Prostate gland (tissue), 2 donors: ENCODE measurements at regions not wholly inside any gene's neighbourhood (a gene's known extent, or its start where the extent isn't known, plus 50 kb on each side); places are given as distances from the start of the nearest gene placed in this dataset.

Experiments used
- DNase-seq: peaks from one replicate; pipeline ENCODE4 v3.0.0-alpha.2; 2019; ENCODE audit warnings: low spot score
- H3K27ac ChIP-seq, 2 donors: fragments of 200-600 bp; sonication (generic); 2 replicates each; pipeline ENCODE4 v1.5.1; 2017 to 2019
- H3K27me3 ChIP-seq: fragments of 200-600 bp; sonication (generic); replicated peaks from 2 replicates; pipeline ENCODE4 v1.5.1; 2019; ENCODE audit not compliant: insufficient read depth
- H3K36me3 ChIP-seq, 2 donors: fragments of 200-600 bp; sonication (generic); 1 replicate in 1 of 2; 2 replicates in 1 of 2; pipeline versions ENCODE4 v1.5.1 to v1.8.1; 2017 to 2019
- H3K4me1 ChIP-seq: fragments of 200-600 bp; sonication (generic); replicated peaks from 2 replicates; pipeline ENCODE4 v1.5.1; 2019
- H3K4me3 ChIP-seq, 2 donors: fragments of 200-600 bp; sonication (generic); 2 replicates each; pipeline ENCODE4 v1.5.1; 2017 to 2019
- H3K9me3 ChIP-seq: fragments of 200-600 bp; sonication (generic); 2 replicates; pipeline ENCODE4 v1.5.1; 2017
- CTCF ChIP-seq, 4 experiments: fragments of 200-600 bp in 2 of 4; fragments of 450-650 bp in 2 of 4; sonication (generic) in 2 of 4; IDR thresholded peaks; 1 replicate in 3 of 4; 2 replicates in 1 of 4; pipeline ENCODE4 v1.5.1; 2016 to 2019; ENCODE audit warnings: antibody characterized with exemption in 4 of 4, mild to moderate bottlenecking in 2 of 4, moderate library complexity in 2 of 4
- POLR2A ChIP-seq: fragments of 450-650 bp; IDR thresholded peaks from one replicate; pipeline ENCODE4 v1.6.1; 2016; ENCODE audit warnings: antibody characterized with exemption, mild to moderate bottlenecking
- POLR2AphosphoS5 ChIP-seq: sonication (generic); formaldehyde crosslinking; IDR thresholded peaks from one replicate; pipeline ENCODE4 v1.6.1; 2017; ENCODE audit warnings: antibody characterized with exemption
- WGBS: methylation state at CpG from one replicate; pipeline ENCODE4 v1.1.5; 2018; 5-methylcytosine and 5-hydroxymethylcytosine counted together
- intact Hi-C: fragments of 100-400 bp; cut with DNase I; formaldehyde crosslinking; loops from one replicate; pipeline ENCODE4 v1.14.2; 2022

- Histone ChIP-seq H3K4me1 (no peaks in the 10 kb centered on the region), H3K27me3 (no peaks in the 10 kb centered on the region), H3K9me3 (no peaks in the 10 kb centered on the region), H3K4me3 (no peak overlapping the region), H3K27ac (no peak overlapping the region), H3K36me3 (no peaks in the 10 kb centered on the region)
- DNase-seq = no peak
- no peak for TF ChIP-seq CTCF (IDR thresholded peaks at IDR 0.05)
- TF ChIP-seq POLR2AphosphoS5 = no peak
- TF ChIP-seq POLR2A = no peak
- intact Hi-C loops = no loop called here
- 69% methylated on average over 8 of the region's 8 CpGs for WGBS
Observed at GRCh38 chr5:171635561-171636245, 149.9 kb upstream of the SMIM23 start.

- intact Hi-C loops = no loop called here
Observed at GRCh38 chr5:171637811-171638210, 147.8 kb upstream of the SMIM23 start.

GRCh38 chr5:171639205-171639621, 146.4 kb upstream of the SMIM23 start:
- Histone ChIP-seq H3K4me3 (no peak overlapping the region), H3K36me3 (no peaks in the 10 kb centered on the region), H3K4me1 (no peaks in the 10 kb centered on the region), H3K27ac (no peak overlapping the region), H3K9me3 (no peaks in the 10 kb centered on the region), H3K27me3 (peaks cover 2% of the 10 kb centered on the region)
- TF ChIP-seq POLR2AphosphoS5 (no peak), CTCF (IDR thresholded peaks at IDR 0.05) (no peak), POLR2A (no peak)
- 53% methylated on average over 4 of the region's 4 CpGs for WGBS
- DNase-seq = no peak
- intact Hi-C loops = no loop called here

More at GRCh38 chr5:171637811-171638210, 147.8 kb upstream of the SMIM23 start:
- no peak for DNase-seq
- Histone ChIP-seq H3K4me1 (no peaks in the 10 kb centered on the region), H3K27me3 (no peaks in the 10 kb centered on the region), H3K4me3 (no peak overlapping the region), H3K36me3 (no peaks in the 10 kb centered on the region), H3K27ac (no peak overlapping the region), H3K9me3 (no peaks in the 10 kb centered on the region)
- WGBS = 96% methylated on average over 1 of the region's 1 CpG
- TF ChIP-seq CTCF (IDR thresholded peaks at IDR 0.05) (no peak), POLR2AphosphoS5 (no peak), POLR2A (no peak)

- no peak overlapping the region for H3K4me3 ChIP-seq
- H3K36me3 ChIP-seq = no peaks in the 10 kb centered on the region
- H3K27me3 ChIP-seq = peaks cover 2% of the 10 kb centered on the region
- TF ChIP-seq POLR2A = no peak
- TF ChIP-seq POLR2AphosphoS5 = no peak
- TF ChIP-seq CTCF (IDR thresholded peaks at IDR 0.05) = no peak
- 46% methylated on average over 4 of the region's 4 CpGs for WGBS
- DNase-seq = no peak
- H3K9me3 ChIP-seq = no peaks in the 10 kb centered on the region
- no peaks in the 10 kb centered on the region for H3K4me1 ChIP-seq
- no peak overlapping the region for H3K27ac ChIP-seq
- intact Hi-C loops = no loop called here
Observed at GRCh38 chr5:171639966-171640365, 145.7 kb upstream of the SMIM23 start.

GRCh38 chr5:171640480-171640879, 145.1 kb upstream of the SMIM23 start:
- H3K27me3 ChIP-seq = peaks cover 2% of the 10 kb centered on the region
- no peaks in the 10 kb centered on the region for H3K36me3 ChIP-seq
- no peak for TF ChIP-seq POLR2A
- TF ChIP-seq CTCF (IDR thresholded peaks at IDR 0.05) = no peak
- TF ChIP-seq POLR2AphosphoS5 = no peak
- H3K9me3 ChIP-seq = no peaks in the 10 kb centered on the region
- intact Hi-C loops = no loop called here
- no peak overlapping the region for H3K27ac ChIP-seq
- no peak for DNase-seq
- no peaks in the 10 kb centered on the region for H3K4me1 ChIP-seq
- WGBS = 24% methylated on average over 3 of the region's 3 CpGs
- H3K4me3 ChIP-seq = no peak overlapping the region
